HepG2 (cell line): ENCODE measurements at regions not wholly inside any gene's neighbourhood (a gene's known extent, or its start where the extent isn't known, plus 50 kb on each side); places are given as distances from the start of the nearest gene placed in this dataset.

ENCODE experiments used
- AKNA ChIP-seq: sonication (generic); formaldehyde crosslinking; IDR thresholded peaks from 2 replicates; pipeline ENCODE4 v1.4.0; 2020; ENCODE audit warnings: missing genetic modification reagents, borderline replicate concordance
- ASH2L ChIP-seq: fragments of 300-600, 200-600 bp; sonication (generic); IDR thresholded peaks from 2 replicates; pipeline ENCODE4 v1.7.0; 2017; ENCODE audit warnings: low read depth, mild to moderate bottlenecking, moderate library complexity, mixed read lengths, low read length; ENCODE audit not compliant: insufficient read length
- CBX5 ChIP-seq: sonication (generic); formaldehyde crosslinking; IDR thresholded peaks from 2 replicates; pipeline ENCODE4 v1.4.0; 2020; ENCODE audit warnings: missing genetic modification reagents, borderline replicate concordance
- CREB1 ChIP-seq, 2 experiments: fragments of 450-650 bp in 1 of 2; IDR thresholded peaks; 2 replicates each; pipeline ENCODE4 v1.6.1; 2016 to 2017; ENCODE audit warnings: control low read depth in 1 of 2, mild to moderate bottlenecking in 1 of 2, missing compliant biosample characterization in 1 of 2, missing genetic modification characterization in 1 of 2
- MED1 ChIP-seq: sonication (generic); formaldehyde crosslinking; IDR thresholded peaks from 2 replicates; pipeline ENCODE4 v1.4.0; 2020; ENCODE audit warnings: missing genetic modification reagents
- MEIS2 ChIP-seq: sonication (generic); formaldehyde crosslinking; IDR thresholded peaks from 2 replicates; pipeline ENCODE4 v1.9.0; 2021; ENCODE audit warnings: mild to moderate bottlenecking, missing genetic modification reagents
- MNT ChIP-seq: fragments of 450-650 bp; IDR thresholded peaks from 2 replicates; pipeline ENCODE4 v1.6.1; 2016
- RBM22 ChIP-seq: fragments of 200-400 bp; formaldehyde crosslinking; optimal IDR thresholded peaks from 2 replicates; pipeline ENCODE3; 2017; ENCODE audit warnings: mild to moderate bottlenecking, low read length, moderate library complexity
- SOX13 ChIP-seq, 3 experiments: fragments of 450-650 bp in 1 of 3; sonication (generic) in 1 of 3; formaldehyde crosslinking in 1 of 3; IDR thresholded peaks in 2 of 3; conservative IDR thresholded peaks in 1 of 3; 2 replicates each; pipeline versions ENCODE4 v1.5.0 to v1.6.1; 2016 to 2020; ENCODE audit warnings: antibody characterized with exemption in 1 of 3, mild to moderate bottlenecking in 1 of 3, missing compliant biosample characterization in 1 of 3, missing genetic modification reagents in 1 of 3, moderate library complexity in 1 of 3
- TCF7L2 ChIP-seq: IDR thresholded peaks from 2 replicates; pipeline ENCODE4 v1.6.1; 2011; ENCODE audit warnings: mild to moderate bottlenecking, low read depth, low read length, moderate library complexity
- ZHX2 ChIP-seq, 2 experiments: sonication (generic) in 1 of 2; formaldehyde crosslinking in 1 of 2; IDR thresholded peaks; 2 replicates each; pipeline versions ENCODE4 v1.6.1 to v1.9.0; 2014 to 2022; ENCODE audit warnings: antibody characterized with exemption in 1 of 2, borderline replicate concordance in 1 of 2, inconsistent platforms in 1 of 2, low read depth in 1 of 2, missing genetic modification reagents in 1 of 2
- ZNF263 ChIP-seq: sonication (generic); formaldehyde crosslinking; IDR thresholded peaks from 2 replicates; pipeline ENCODE4 v1.4.0; 2020; ENCODE audit warnings: missing genetic modification reagents
- ZNF264 ChIP-seq: sonication (generic); formaldehyde crosslinking; IDR thresholded peaks from 2 replicates; pipeline ENCODE4 v1.4.0; 2020; ENCODE audit warnings: missing genetic modification reagents
- ZNF513 ChIP-seq: sonication (generic); formaldehyde crosslinking; conservative IDR thresholded peaks from 2 replicates; pipeline ENCODE4 v1.5.0; 2020; ENCODE audit warnings: missing genetic modification reagents

GRCh38 chr9:129458155-129458661 is 162.7 kb downstream of the C9orf50 start (continued):
- no peak for TF ChIP-seq SOX13 (IDR thresholded peaks at IDR 0.05)
- peak in 1 of 2 experiments; percentile 24; a peak in 1 of 4 replicates for TF ChIP-seq SOX13 (CRISPR knock-in tag; conservative IDR thresholded peaks at IDR 0.05 in 1 of 2, IDR thresholded peaks at IDR 0.05 in 1 of 2)
- no peak for TF ChIP-seq AKNA (CRISPR knock-in tag)
- 0 out of 2 replicates have a peak, but pooled peaks have one; percentile 48 for TF ChIP-seq ZNF264
- TF ChIP-seq ASH2L, result no peak
- TF ChIP-seq RBM22, result no peak
- peak; percentile 17; the same call in 1 of the 2 replicates for TF ChIP-seq CBX5
- TF ChIP-seq CREB1 (IDR thresholded peaks at IDR 0.05), result no peak
- TF ChIP-seq CREB1 (CRISPR knock-in tag; IDR thresholded peaks at IDR 0.05), result no peak
- TF ChIP-seq MED1, result peak; percentile 14; the same call in 1 of the 2 replicates
- no peak for TF ChIP-seq ZHX2 (IDR thresholded peaks at IDR 0.05; ENCODE audit: low read depth)
- TF ChIP-seq ZHX2 (CRISPR knock-in tag; IDR thresholded peaks at IDR 0.05; ENCODE audit: borderline replicate concordance), result no peak
- 0 out of 2 replicates have a peak, but pooled peaks have one; percentile 36 for TF ChIP-seq MEIS2 (CRISPR knock-in tag)
- TF ChIP-seq ZNF513, result no peak
- peak; percentile 33; the same call in 1 of the 2 replicates for TF ChIP-seq MNT
- peak; percentile 64; the same call in 1 of the 2 replicates for TF ChIP-seq ZNF263 (CRISPR knock-in tag)
- no peak for TF ChIP-seq TCF7L2
